Heart right ventricle (tissue), 16 donors: ENCODE measurements at regions not wholly inside any gene's neighbourhood (a gene's known extent, or its start where the extent isn't known, plus 50 kb on each side); places are given as distances from the start of the nearest gene placed in this dataset.

Source experiments
- ATAC-seq, 8 donors: fragments of 200-7000 bp; cut with Tn5 transposase; one replicate each; pipeline ENCODE4 v1.9.1; 2020; ENCODE audit warnings: mild to moderate bottlenecking in 8 of 8, moderate library complexity in 8 of 8, moderate number of reproducible peaks in 1 of 8
- DNase-seq, 2 donors: peaks; one replicate each; pipeline ENCODE4 v3.0.0-alpha.2; 2020
- H3K27ac ChIP-seq, 10 donors: fragments of 200-600 bp; sonication (generic) in 2 of 10; one replicate each; pipeline versions ENCODE4 v1.5.0 to v1.8.0; 2020 to 2022; ENCODE audit warnings: mild to moderate bottlenecking in 3 of 10
- H3K27me3 ChIP-seq, 7 donors: fragments of 200-600 bp; one replicate each; pipeline ENCODE4 v1.8.0; 2021 to 2022; ENCODE audit warnings: mild to moderate bottlenecking in 2 of 7
- H3K36me3 ChIP-seq, 9 donors: fragments of 200-600 bp; sonication (generic) in 1 of 9; one replicate each; pipeline versions ENCODE4 v1.5.0 to v1.8.0; 2020 to 2022; ENCODE audit warnings: mild to moderate bottlenecking in 2 of 9
- H3K4me1 ChIP-seq, 9 donors: fragments of 200-600 bp; sonication (generic) in 1 of 9; one replicate each; pipeline versions ENCODE4 v1.5.0 to v1.8.0; 2020 to 2022; ENCODE audit warnings: mild to moderate bottlenecking in 4 of 9
- H3K4me3 ChIP-seq, 10 donors: fragments of 200-600 bp; sonication (generic) in 2 of 10; one replicate each; pipeline versions ENCODE4 v1.5.0 to v1.8.0; 2020 to 2022; ENCODE audit warnings: mild to moderate bottlenecking in 7 of 10, moderate library complexity in 2 of 10
- H3K9me3 ChIP-seq, 11 donors: fragments of 200-600 bp in 10 of 11; sonication (generic) in 2 of 11; one replicate each; pipeline versions ENCODE4 v1.5.0 to v1.8.0; 2013 to 2022; ENCODE audit warnings: mild to moderate bottlenecking in 2 of 11, control low read depth in 1 of 11, moderate library complexity in 1 of 11
- CTCF ChIP-seq, 9 donors: fragments of 200-600 bp; sonication (generic) in 2 of 9; IDR thresholded peaks; one replicate each; pipeline versions ENCODE4 v1.5.0 to v1.8.0; 2021 to 2022; ENCODE audit warnings: antibody characterized with exemption in 9 of 9, mild to moderate bottlenecking in 5 of 9, moderate library complexity in 1 of 9
- WGBS, 2 donors: extraction: QIAGEN DNeasy Blood & Tissue Kit; methylation state at CpG; one replicate each; pipeline ENCODE4 v1.1.7; 2013; ENCODE audit warnings: inconsistent platforms in 1 of 2; 5-methylcytosine and 5-hydroxymethylcytosine counted together
- intact Hi-C, 10 donors: fragments of 100-400 bp; cut with DNase I; formaldehyde crosslinking; loops; one replicate each; pipeline versions ENCODE4 v1.11.1 to v1.14.2; 2022
- donor health status: Arrhythmogenic right ventricular cardiomyopathy.
- donor health status: ischemic (EF 13 %, LVEDD 7.1; RV severe dilation, severe dysfunction).
- donor health status: healthy with polysubstance abuse.
- donor health status: DM: no; HTN: yes; CAD: no.
- donor health status: DM: no; HTN: no; CAD: no.
- donor health status: ischemic (EF 25% LVEDD 6.9; RV normal size, moderate dysfunction).
- donor health status: ischemic (EF 25% LVEDD 5.7; RV mildly dilated, moderate dysfunction).
- donor health status: healthy.
- donor health status: DM: yes; HTN: yes; CAD: no.
- donor health status: Ischemic cardiomyopathy.
- donor health status: ischemic (EF 35%, LVEDD 5.7; RV mildly dilated, moderate dysfunction).
- donor health status: nonischemic (EF 11% LVEDD 7.7; RV severe dilation, severe dysfunction).
- donor health status: DM: yes; HTN: yes; CAD: no.
- donor health status: PGD.
- donor health status: ischemic (EF 29% LVEDD 5.4; RV normal size, mild dysfunction).
- donor health status: nonischemic (EF 23%, LVEDD 6.1; RV moderate dilation, normal function).

- WGBS, 2 donors = 41 to 45% methylated on average over 2 of the region's 2 CpGs
- no peak for ATAC-seq
- Histone ChIP-seq H3K9me3 (no peaks in the 10 kb centered on the region), H3K4me3 (no peak overlapping the region), H3K27ac (no peak overlapping the region), H3K36me3 (no peaks in the 10 kb centered on the region), H3K4me1 (peaks cover 0 to 12% (median 0%) of the 10 kb centered on the region in 9 donors), H3K27me3 (no peaks in the 10 kb centered on the region)
- TF ChIP-seq CTCF (IDR thresholded peaks at IDR 0.05) = no peak
- DNase-seq = no peak
- intact Hi-C loops = no loop called here
Measured at GRCh38 chr4:126056116-126056650, 741.4 kb downstream of the FAT4 start.

GRCh38 chr4:126057371-126057770 lies 742.6 kb downstream of the FAT4 start:
- ATAC-seq (no peak), DNase-seq (no peak)
- no peak overlapping the region for H3K27ac ChIP-seq
- intact Hi-C loops = no loop called here
- no peaks in the 10 kb centered on the region for H3K27me3 ChIP-seq
- H3K4me1 ChIP-seq = peaks cover 0 to 3% (median 0%) of the 10 kb centered on the region in 9 donors
- no peak for TF ChIP-seq CTCF (IDR thresholded peaks at IDR 0.05)
- H3K4me3 ChIP-seq = no peak overlapping the region
- H3K9me3 ChIP-seq = no peaks in the 10 kb centered on the region
- no peaks in the 10 kb centered on the region for H3K36me3 ChIP-seq

GRCh38 chr4:126058596-126058995 lies 743.8 kb downstream of the FAT4 start:
- H3K36me3 ChIP-seq = no peaks in the 10 kb centered on the region
- no peaks in the 10 kb centered on the region for H3K27me3 ChIP-seq
- 86 to 92% methylated on average over 2 of the region's 2 CpGs for WGBS, 2 donors
- DNase-seq = no peak
- no peaks in the 10 kb centered on the region for H3K4me1 ChIP-seq
- no peak for ATAC-seq
- intact Hi-C loops = no loop called here
- H3K9me3 ChIP-seq = no peaks in the 10 kb centered on the region
- no peak for TF ChIP-seq CTCF (IDR thresholded peaks at IDR 0.05)
- no peak overlapping the region for H3K4me3 ChIP-seq
- H3K27ac ChIP-seq = no peak overlapping the region

GRCh38 chr4:126061655-126062054 lies 746.9 kb downstream of the FAT4 start:
- no peaks in the 10 kb centered on the region for H3K36me3 ChIP-seq
- TF ChIP-seq CTCF (IDR thresholded peaks at IDR 0.05) = no peak
- no peak overlapping the region for H3K27ac ChIP-seq
- no peaks in the 10 kb centered on the region for H3K9me3 ChIP-seq
- no peak for ATAC-seq
- no peak for DNase-seq
- WGBS, 2 donors = 91 to 96% methylated on average over 4 of the region's 4 CpGs
- no peaks in the 10 kb centered on the region for H3K27me3 ChIP-seq
- H3K4me3 ChIP-seq = no peak overlapping the region
- no peaks in the 10 kb centered on the region for H3K4me1 ChIP-seq
- intact Hi-C loops = no loop called here
